ENCODE measurements at regions not wholly inside any gene's neighbourhood (a gene's known extent, or its start where the extent isn't known, plus 50 kb on each side); places are given as distances from the start of the nearest gene placed in this dataset.

GRCh38 chr20:24337069-24337468 is 132.4 kb upstream of the SYNDIG1 start:
- TF ChIP-seq EP300 (IDR thresholded peaks at IDR 0.05) (no peak), CTCF (IDR thresholded peaks at IDR 0.05) (no peak), POLR2AphosphoS5 (IDR thresholded peaks at IDR 0.05) (no peak)

Measured in gastroesophageal sphincter (tissue), 3 donors.